HL-60 (cell line): ENCODE measurements at regions not wholly inside any gene's neighbourhood (a gene's known extent, or its start where the extent isn't known, plus 50 kb on each side); places are given as distances from the start of the nearest gene placed in this dataset.
A peak's percentile ranks its signal among the peaks of the same experiment; 100 is the strongest.
"Not testable (repeated sequence)": the region's sequence is repeated elsewhere in the genome, so short reads cannot be mapped to it uniquely, and the experiment has no call there.

Source experiments
- DNase-seq, 2 experiments: peaks; one replicate each; pipeline ENCODE4 v3.0.0-alpha.2; 2010 to 2020; ENCODE audit warnings: low read depth in 1 of 2, low spot score in 1 of 2
- H3K27ac ChIP-seq: fragments of 250-450 bp; sonication (Bioruptor Pico); replicated peaks from 2 replicates; pipeline ENCODE4 v1.5.1; 2020; ENCODE audit warnings: mild to moderate bottlenecking, moderate library complexity
- H3K27me3 ChIP-seq: fragments of 250-450 bp; sonication (Bioruptor Pico); 2 replicates; pipeline ENCODE4 v1.5.1; 2021; ENCODE audit warnings: mild to moderate bottlenecking, moderate library complexity; ENCODE audit not compliant: insufficient read depth, poor library complexity, severe bottlenecking
- H3K4me3 ChIP-seq: replicated peaks from 2 replicates; pipeline ENCODE4 v1.5.1; 2011; ENCODE audit warnings: mild to moderate bottlenecking, control low read depth, low read length; ENCODE audit not compliant: insufficient read depth
- CTCF ChIP-seq: IDR thresholded peaks from one replicate; pipeline ENCODE4 v1.5.1; 2011; ENCODE audit warnings: low read length, control low read depth, inconsistent platforms; ENCODE audit not compliant: insufficient read depth
- GABPA ChIP-seq: IDR thresholded peaks from 2 replicates; pipeline ENCODE4 v1.6.1; 2012; ENCODE audit warnings: low read depth
- POLR2AphosphoS5 ChIP-seq: IDR thresholded peaks from 2 replicates; pipeline ENCODE4 v1.6.1; 2012; ENCODE audit warnings: low read depth
- REST ChIP-seq: IDR thresholded peaks from 2 replicates; pipeline ENCODE4 v1.6.1; 2012; ENCODE audit warnings: low read depth; ENCODE audit not compliant: insufficient replicate concordance
- SPI1 ChIP-seq: IDR thresholded peaks from 2 replicates; pipeline ENCODE4 v1.6.1; 2012; ENCODE audit warnings: low read depth, mild to moderate bottlenecking, borderline replicate concordance

GRCh38 chr17:77842528-77843147, 115.9 kb upstream of the TNRC6C start:
- Histone ChIP-seq H3K4me3 (no peak overlapping the region), H3K27ac (no peak overlapping the region), H3K27me3 (no peaks in the 10 kb centered on the region)
- DNase-seq = peak in 1 of 2 experiments; percentile 22
- TF ChIP-seq CTCF (no peak), POLR2AphosphoS5 (no peak), GABPA (no peak), REST (no peak), SPI1 (no peak)

GRCh38 chr17:77843255-77843895, 115.1 kb upstream of the TNRC6C start:
- not testable (repeated sequence) for DNase-seq, H3K4me3 ChIP-seq, H3K27me3 ChIP-seq, H3K27ac ChIP-seq

GRCh38 chr17:77843896-77844295, 114.6 kb upstream of the TNRC6C start:
- H3K27me3 ChIP-seq = no peaks in the 10 kb centered on the region
- TF ChIP-seq SPI1 (no peak), REST (no peak)
- no peak overlapping the region for H3K27ac ChIP-seq
- no peak overlapping the region for H3K4me3 ChIP-seq
- no peak for DNase-seq

- no peak overlapping the region for H3K27ac ChIP-seq
Measured at GRCh38 chr17:77844681-77845080, 113.8 kb upstream of the TNRC6C start.

More at GRCh38 chr17:77844681-77845080, 113.8 kb upstream of the TNRC6C start:
- DNase-seq = no peak
- Histone ChIP-seq H3K27me3 (no peaks in the 10 kb centered on the region), H3K4me3 (no peak overlapping the region)
- TF ChIP-seq REST (no peak), GABPA (no peak), POLR2AphosphoS5 (no peak), CTCF (no peak), SPI1 (no peak)
